IPS-20b (cell line): ENCODE measurements at regions not wholly inside any gene's neighbourhood (a gene's known extent, or its start where the extent isn't known, plus 50 kb on each side); places are given as distances from the start of the nearest gene placed in this dataset.

Experiments
- H3K27ac ChIP-seq: one replicate; pipeline ENCODE4 v1.5.1; 2013; ENCODE audit warnings: low read length
- H3K27me3 ChIP-seq: 2 replicates; pipeline ENCODE4 v1.6.1; 2013; ENCODE audit warnings: mild to moderate bottlenecking, low read length, inconsistent platforms; ENCODE audit not compliant: insufficient read depth
- H3K36me3 ChIP-seq: 2 replicates; pipeline ENCODE4 v1.6.1; 2013; ENCODE audit warnings: low read depth, mild to moderate bottlenecking, inconsistent platforms, low read length, moderate library complexity; ENCODE audit not compliant: insufficient read depth
- H3K4me1 ChIP-seq: 2 replicates; pipeline ENCODE4 v1.6.1; 2013; ENCODE audit warnings: mild to moderate bottlenecking, control low read depth, inconsistent platforms, low read length, moderate library complexity; ENCODE audit not compliant: insufficient read depth
- H3K4me3 ChIP-seq: 2 replicates; pipeline ENCODE4 v1.5.1; 2013; ENCODE audit warnings: mild to moderate bottlenecking, low read length, inconsistent platforms
- H3K9ac ChIP-seq: 2 replicates; pipeline ENCODE4 v1.6.1; 2013; ENCODE audit warnings: low read depth, mild to moderate bottlenecking, inconsistent platforms, low read length, moderate library complexity
- H3K9me3 ChIP-seq: 2 replicates; pipeline ENCODE4 v1.6.1; 2013; ENCODE audit warnings: mild to moderate bottlenecking, low read depth, low read length, inconsistent platforms; ENCODE audit not compliant: insufficient read depth

- Histone ChIP-seq H3K4me1 (peaks cover 6% of the 10 kb centered on the region; the same call in 1 of the 2 replicates), H3K4me3 (no peak overlapping the region), H3K27me3 (no peaks in the 10 kb centered on the region), H3K9me3 (no peaks in the 10 kb centered on the region), H3K9ac (no peak overlapping the region), H3K36me3 (no peaks in the 10 kb centered on the region), H3K27ac (no peak overlapping the region)
These were observed 553.9 kb upstream of the MKI67 start for GRCh38 chr10:128680116-128680515.

GRCh38 chr10:128684215-128684614, 558.0 kb upstream of the MKI67 start:
- Histone ChIP-seq H3K9me3 (no peaks in the 10 kb centered on the region), H3K9ac (no peak overlapping the region), H3K27ac (no peak overlapping the region), H3K4me3 (no peak overlapping the region), H3K36me3 (no peaks in the 10 kb centered on the region), H3K27me3 (no peaks in the 10 kb centered on the region), H3K4me1 (peaks cover 6% of the 10 kb centered on the region; the same call in 1 of the 2 replicates)

GRCh38 chr10:128686630-128687278, 560.5 kb upstream of the MKI67 start:
- Histone ChIP-seq H3K36me3 (no peaks in the 10 kb centered on the region), H3K4me1 (peaks cover 6% of the 10 kb centered on the region; the same call in 1 of the 2 replicates), H3K27me3 (no peaks in the 10 kb centered on the region), H3K9ac (no peak overlapping the region), H3K9me3 (no peaks in the 10 kb centered on the region), H3K4me3 (no peak overlapping the region), H3K27ac (no peak overlapping the region)

GRCh38 chr10:128687408-128687807, 561.2 kb upstream of the MKI67 start:
- Histone ChIP-seq H3K9ac (no peak overlapping the region), H3K27me3 (no peaks in the 10 kb centered on the region), H3K4me1 (peaks cover 6% of the 10 kb centered on the region; the same call in 1 of the 2 replicates), H3K36me3 (no peaks in the 10 kb centered on the region), H3K27ac (no peak overlapping the region), H3K4me3 (no peak overlapping the region), H3K9me3 (no peaks in the 10 kb centered on the region)

- Histone ChIP-seq H3K9me3 (no peaks in the 10 kb centered on the region), H3K27me3 (no peaks in the 10 kb centered on the region), H3K27ac (no peak overlapping the region), H3K9ac (no peak overlapping the region), H3K36me3 (no peaks in the 10 kb centered on the region), H3K4me3 (no peak overlapping the region), H3K4me1 (peaks cover 6% of the 10 kb centered on the region; the same call in 1 of the 2 replicates)
These were observed 561.8 kb upstream of the MKI67 start for GRCh38 chr10:128687927-128688549.

- peaks cover 15% of the 10 kb centered on the region; the same call in 1 of the 2 replicates for H3K4me1 ChIP-seq
- H3K27me3 ChIP-seq = no peaks in the 10 kb centered on the region
- no peaks in the 10 kb centered on the region for H3K9me3 ChIP-seq
- no peak overlapping the region for H3K4me3 ChIP-seq
- no peak overlapping the region for H3K9ac ChIP-seq
- H3K36me3 ChIP-seq = no peaks in the 10 kb centered on the region
- H3K27ac ChIP-seq = no peak overlapping the region
These were observed 563.4 kb upstream of the MKI67 start for GRCh38 chr10:128689667-128690066.

GRCh38 chr10:128693493-128694131, 567.4 kb upstream of the MKI67 start:
- Histone ChIP-seq H3K27me3 (no peaks in the 10 kb centered on the region), H3K9me3 (no peaks in the 10 kb centered on the region), H3K36me3 (no peaks in the 10 kb centered on the region), H3K4me3 (no peak overlapping the region), H3K27ac (no peak overlapping the region), H3K9ac (no peak overlapping the region), H3K4me1 (peaks cover 18% of the 10 kb centered on the region; the same call in 1 of the 2 replicates)

GRCh38 chr10:128694168-128694850, 568.1 kb upstream of the MKI67 start:
- Histone ChIP-seq H3K9me3 (no peaks in the 10 kb centered on the region), H3K36me3 (no peaks in the 10 kb centered on the region), H3K9ac (no peak overlapping the region), H3K27ac (no peak overlapping the region), H3K27me3 (no peaks in the 10 kb centered on the region), H3K4me3 (no peak overlapping the region), H3K4me1 (peaks cover 18% of the 10 kb centered on the region; the same call in 1 of the 2 replicates)

- H3K4me3 ChIP-seq = no peak overlapping the region
- H3K36me3 ChIP-seq = no peaks in the 10 kb centered on the region
- H3K9me3 ChIP-seq = no peaks in the 10 kb centered on the region
- no peaks in the 10 kb centered on the region for H3K27me3 ChIP-seq
- no peak overlapping the region for H3K27ac ChIP-seq
- H3K9ac ChIP-seq = no peak overlapping the region
- peaks cover 18% of the 10 kb centered on the region; the same call in 1 of the 2 replicates for H3K4me1 ChIP-seq
These were observed 568.9 kb upstream of the MKI67 start for GRCh38 chr10:128694851-128695725.

- no peak overlapping the region for H3K9ac ChIP-seq
- H3K9me3 ChIP-seq = no peaks in the 10 kb centered on the region
- no peaks in the 10 kb centered on the region for H3K27me3 ChIP-seq
- H3K4me3 ChIP-seq = no peak overlapping the region
- H3K27ac ChIP-seq = no peak overlapping the region
- H3K36me3 ChIP-seq = no peaks in the 10 kb centered on the region
- peaks cover 15% of the 10 kb centered on the region; the same call in 1 of the 2 replicates for H3K4me1 ChIP-seq
These were observed 569.7 kb upstream of the MKI67 start for GRCh38 chr10:128695931-128696330.

GRCh38 chr10:128697437-128697836, 571.2 kb upstream of the MKI67 start:
- H3K27me3 ChIP-seq = no peaks in the 10 kb centered on the region

More at GRCh38 chr10:128697437-128697836, 571.2 kb upstream of the MKI67 start:
- Histone ChIP-seq H3K4me1 (peaks cover 12% of the 10 kb centered on the region; the same call in 1 of the 2 replicates), H3K9ac (no peak overlapping the region), H3K4me3 (no peak overlapping the region), H3K36me3 (no peaks in the 10 kb centered on the region), H3K27ac (no peak overlapping the region), H3K9me3 (no peaks in the 10 kb centered on the region)
